HFFc6 (cell line): ENCODE measurements at regions not wholly inside any gene's neighbourhood (a gene's known extent, or its start where the extent isn't known, plus 50 kb on each side); places are given as distances from the start of the nearest gene placed in this dataset.

Experiments
- DNase-seq: peaks from one replicate; pipeline ENCODE4 v3.0.0-alpha.2; 2018
- H3K27ac Mint-ChIP-seq: 2 replicates; pipeline ENCODE4 v1.8.0; 2020; ENCODE audit warnings: mild to moderate bottlenecking, mixed read lengths
- H3K27me3 Mint-ChIP-seq: 2 replicates; pipeline ENCODE4 v1.8.0; 2021; ENCODE audit warnings: mild to moderate bottlenecking, moderate library complexity, mixed read lengths; ENCODE audit not compliant: insufficient read depth
- H3K36me3 Mint-ChIP-seq: 2 replicates; pipeline ENCODE4 v1.8.0; 2021; ENCODE audit warnings: low read depth, mixed read lengths
- H3K4me1 Mint-ChIP-seq: 2 replicates; pipeline ENCODE4 v1.8.0; 2020; ENCODE audit warnings: low read depth, mixed read lengths
- H3K4me3 Mint-ChIP-seq: 2 replicates; pipeline ENCODE4 v1.8.0; 2020; ENCODE audit warnings: mild to moderate bottlenecking, moderate library complexity, mixed read lengths
- H3K9me3 Mint-ChIP-seq: 2 replicates; pipeline ENCODE4 v1.8.0; 2020; ENCODE audit warnings: mild to moderate bottlenecking, mixed read lengths
- CTCF ChIP-seq: fragments of 200-600 bp; sonication (generic); IDR thresholded peaks from 2 replicates; pipeline ENCODE4 v1.5.0; 2021; ENCODE audit warnings: antibody characterized with exemption, mild to moderate bottlenecking

GRCh38 chr9:587527-587926, 254.0 kb upstream of the DMRT1 start:
- Mint-ChIP-seq H3K4me1 (no peaks in the 10 kb centered on the region), H3K9me3 (no peaks in the 10 kb centered on the region; the same call in 1 of the 2 replicates), H3K27ac (no peak overlapping the region), H3K4me3 (no peak overlapping the region), H3K36me3 (no peaks in the 10 kb centered on the region), H3K27me3 (0 out of 2 replicates have a peak, but pooled peaks cover 3% of the 10 kb centered on the region)
- DNase-seq = no peak
- no peak for TF ChIP-seq CTCF

GRCh38 chr9:588981-589380, 252.5 kb upstream of the DMRT1 start:
- TF ChIP-seq CTCF = no peak
- H3K4me3 Mint-ChIP-seq = no peak overlapping the region
- no peaks in the 10 kb centered on the region for H3K36me3 Mint-ChIP-seq
- peaks cover 3% of the 10 kb centered on the region; the same call in 1 of the 2 replicates for H3K27me3 Mint-ChIP-seq
- no peaks in the 10 kb centered on the region for H3K4me1 Mint-ChIP-seq
- no peak for DNase-seq
- no peak overlapping the region for H3K27ac Mint-ChIP-seq
- no peaks in the 10 kb centered on the region; the same call in 1 of the 2 replicates for H3K9me3 Mint-ChIP-seq

- Mint-ChIP-seq H3K9me3 (no peaks in the 10 kb centered on the region; the same call in 1 of the 2 replicates), H3K4me1 (no peaks in the 10 kb centered on the region), H3K36me3 (no peaks in the 10 kb centered on the region), H3K4me3 (no peak overlapping the region), H3K27ac (no peak overlapping the region), H3K27me3 (peaks cover 3% of the 10 kb centered on the region; the same call in 1 of the 2 replicates)
- no peak for DNase-seq
- TF ChIP-seq CTCF = no peak
Measured at GRCh38 chr9:589723-590122, 251.8 kb upstream of the DMRT1 start.

GRCh38 chr9:591292-591691, 250.2 kb upstream of the DMRT1 start:
- peaks cover 3% of the 10 kb centered on the region; the same call in 1 of the 2 replicates for H3K27me3 Mint-ChIP-seq
- no peak for TF ChIP-seq CTCF
- no peak overlapping the region for H3K4me3 Mint-ChIP-seq
- H3K36me3 Mint-ChIP-seq = no peaks in the 10 kb centered on the region
- no peak for DNase-seq
- H3K4me1 Mint-ChIP-seq = no peaks in the 10 kb centered on the region
- no peak overlapping the region for H3K27ac Mint-ChIP-seq
- H3K9me3 Mint-ChIP-seq = no peaks in the 10 kb centered on the region; the same call in 1 of the 2 replicates

GRCh38 chr9:592225-592624, 249.3 kb upstream of the DMRT1 start:
- DNase-seq = no peak
- TF ChIP-seq CTCF = no peak
- Mint-ChIP-seq H3K9me3 (no peaks in the 10 kb centered on the region; the same call in 1 of the 2 replicates), H3K27me3 (peaks cover 5% of the 10 kb centered on the region; the same call in 1 of the 2 replicates), H3K36me3 (no peaks in the 10 kb centered on the region), H3K27ac (no peak overlapping the region), H3K4me3 (no peak overlapping the region), H3K4me1 (no peaks in the 10 kb centered on the region)

GRCh38 chr9:592733-593132, 248.8 kb upstream of the DMRT1 start:
- Mint-ChIP-seq H3K4me3 (no peak overlapping the region), H3K9me3 (no peaks in the 10 kb centered on the region; the same call in 1 of the 2 replicates), H3K36me3 (no peaks in the 10 kb centered on the region), H3K27me3 (peaks cover 5% of the 10 kb centered on the region; the same call in 1 of the 2 replicates), H3K4me1 (no peaks in the 10 kb centered on the region), H3K27ac (no peak overlapping the region)
- TF ChIP-seq CTCF = no peak
- no peak for DNase-seq
